IMR-90 (cell line): ENCODE measurements at regions not wholly inside any gene's neighbourhood (a gene's known extent, or its start where the extent isn't known, plus 50 kb on each side); places are given as distances from the start of the nearest gene placed in this dataset.

Experiments used
- ATAC-seq: fragments of 200-7000 bp; cut with Tn5 transposase; 2 replicates; pipeline ENCODE4 v1.9.1; 2020; ENCODE audit warnings: low read depth, mild to moderate bottlenecking, moderate library complexity
- BruUV-seq: library from RNA; stranded (reverse); fragments of 400-500 nt; replicated peaks from 2 replicates; lab custom pipeline; 2021; lab: Mats Ljungman, UMichigan
- CTCF ChIA-PET: fragments of 300-600 bp; formaldehyde crosslinking; extraction: SDS; loops from one replicate; lab custom pipeline; 2021; ENCODE audit warnings: antibody characterized with exemption; lab: Yijun Ruan, JAX
- POLR2A ChIA-PET: fragments of 300-600 bp; sonication (Branson Sonifier 250); formaldehyde crosslinking; loops from one replicate; lab custom pipeline; 2022; ENCODE audit warnings: antibody characterized with exemption; ENCODE audit not compliant: unreplicated experiment; lab: Charles Lee
- DNase-seq: peaks from one replicate; pipeline ENCODE4 v3.0.0; 2013
- H2AFZ ChIP-seq: replicated peaks from 2 replicates; pipeline ENCODE3; 2013; ENCODE audit warnings: low read length, mild to moderate bottlenecking; ENCODE audit not compliant: poor library complexity
- H2AK5ac ChIP-seq: 2 replicates; pipeline ENCODE4 v1.6.1; 2013; ENCODE audit warnings: low read depth, low read length, inconsistent platforms
- H2AK9ac ChIP-seq: replicated peaks from 2 replicates; pipeline ENCODE3; 2013; ENCODE audit warnings: mild to moderate bottlenecking, low read depth, low read length, moderate library complexity; ENCODE audit not compliant: poor library complexity
- H2BK120ac ChIP-seq: 2 replicates; pipeline ENCODE4 v1.6.1; 2013; ENCODE audit warnings: low read depth, low read length, inconsistent platforms
- H2BK15ac ChIP-seq: 3 replicates; pipeline ENCODE4 v1.6.1; 2013; ENCODE audit warnings: low read depth, low read length, inconsistent platforms
- H2BK20ac ChIP-seq: 2 replicates; pipeline ENCODE4 v1.6.1; 2013; ENCODE audit warnings: low read depth, mild to moderate bottlenecking, inconsistent platforms, low read length, moderate library complexity
- H2BK5ac ChIP-seq: 2 replicates; pipeline ENCODE4 v1.6.1; 2013; ENCODE audit warnings: mild to moderate bottlenecking, low read depth, low read length, inconsistent platforms; ENCODE audit not compliant: poor library complexity, severe bottlenecking
- H3K14ac ChIP-seq: replicated peaks from 2 replicates; pipeline ENCODE4 v1.6.1; 2013; ENCODE audit warnings: low read depth, low read length, inconsistent platforms
- H3K18ac ChIP-seq: 2 replicates; pipeline ENCODE4 v1.6.1; 2013; ENCODE audit warnings: low read depth, low read length, control low read depth
- H3K23ac ChIP-seq: 2 replicates; pipeline ENCODE4 v1.6.1; 2013; ENCODE audit warnings: low read depth, low read length, inconsistent platforms
- H3K27ac ChIP-seq: 2 replicates; pipeline ENCODE4 v1.5.1; 2013; ENCODE audit warnings: mild to moderate bottlenecking, control low read depth, low read length; ENCODE audit not compliant: insufficient read depth
- H3K27me3 ChIP-seq: 2 replicates; pipeline ENCODE4 v1.6.1; 2013; ENCODE audit warnings: low read length; ENCODE audit not compliant: control insufficient read depth, insufficient read depth
- H3K36me3 ChIP-seq: 2 replicates; pipeline ENCODE4 v1.6.1; 2013; ENCODE audit warnings: low read length, mixed read lengths; ENCODE audit not compliant: control insufficient read depth, insufficient read depth
- H3K4ac ChIP-seq: 2 replicates; pipeline ENCODE4 v1.6.1; 2013; ENCODE audit warnings: low read depth, low read length, inconsistent platforms
- H3K4me1 ChIP-seq: 2 replicates; pipeline ENCODE4 v1.6.1; 2013; ENCODE audit warnings: low read length, mixed read lengths; ENCODE audit not compliant: control insufficient read depth, insufficient read depth
- H3K4me2 ChIP-seq: 2 replicates; pipeline ENCODE4 v1.6.1; 2013; ENCODE audit warnings: low read depth, mild to moderate bottlenecking, control low read depth, low read length, moderate library complexity
- H3K4me3 ChIP-seq: 2 replicates; pipeline ENCODE4 v1.5.1; 2013; ENCODE audit warnings: low read depth, mild to moderate bottlenecking, control low read depth, low read length, moderate library complexity; ENCODE audit not compliant: insufficient read depth
- H3K56ac ChIP-seq: 2 replicates; pipeline ENCODE4 v1.6.1; 2013; ENCODE audit warnings: low read length, inconsistent platforms; ENCODE audit not compliant: insufficient read depth; ENCODE audit errors: extremely low read depth
- H3K79me1 ChIP-seq, 2 experiments: 2 replicates each; pipeline ENCODE4 v1.6.1; 2013; ENCODE audit warnings: low read length in 2 of 2, inconsistent platforms in 1 of 2, low read depth in 1 of 2
- H3K9ac ChIP-seq: 2 replicates; pipeline ENCODE4 v1.6.1; 2013; ENCODE audit warnings: low read depth, low read length, control low read depth
- H3K9me1 ChIP-seq: 2 replicates; pipeline ENCODE4 v1.6.1; 2013; ENCODE audit warnings: low read length, inconsistent platforms; ENCODE audit not compliant: insufficient read depth
- H3K9me3 ChIP-seq: 2 replicates; pipeline ENCODE4 v1.6.1; 2013; ENCODE audit warnings: low read length; ENCODE audit not compliant: control insufficient read depth, insufficient read depth
- H4K20me1 ChIP-seq: 2 replicates; pipeline ENCODE4 v1.6.1; 2013; ENCODE audit warnings: low read length, inconsistent platforms; ENCODE audit not compliant: insufficient read depth
- H4K5ac ChIP-seq: 2 replicates; pipeline ENCODE4 v1.6.1; 2013; ENCODE audit warnings: mild to moderate bottlenecking, low read depth, low read length, control low read depth
- H4K8ac ChIP-seq, 2 experiments: 2 replicates each; pipeline ENCODE4 v1.6.1; 2013; ENCODE audit warnings: low read depth in 2 of 2, low read length in 2 of 2, control low read depth in 1 of 2, inconsistent platforms in 1 of 2
- H4K91ac ChIP-seq: 2 replicates; pipeline ENCODE4 v1.6.1; 2013; ENCODE audit warnings: low read depth, low read length, inconsistent platforms; ENCODE audit not compliant: insufficient read depth
- CEBPB ChIP-seq: IDR thresholded peaks from 2 replicates; pipeline ENCODE4 v1.6.1; 2012; ENCODE audit warnings: low read depth, low read length, improper control_type of control experiment
- CHD1 ChIP-seq: IDR thresholded peaks from 2 replicates; pipeline ENCODE4 v1.6.1; 2012; ENCODE audit warnings: low read depth, low read length, improper control_type of control experiment
- CTCF ChIP-seq: conservative IDR thresholded peaks from 2 replicates; pipeline ENCODE4 v1.5.1; 2012; ENCODE audit warnings: mild to moderate bottlenecking, low read depth, low read length, improper control_type of control experiment
- FOS ChIP-seq: fragments of 150-350 bp; IDR thresholded peaks from 2 replicates; pipeline ENCODE4 v1.6.1; 2016; ENCODE audit warnings: low read depth, low read length
- MAFK ChIP-seq: IDR thresholded peaks from 2 replicates; pipeline ENCODE4 v1.6.1; 2012; ENCODE audit warnings: low read depth, low read length, improper control_type of control experiment
- MAZ ChIP-seq: IDR thresholded peaks from 2 replicates; pipeline ENCODE4 v1.6.1; 2012; ENCODE audit warnings: low read depth, mild to moderate bottlenecking, low read length, improper control_type of control experiment, moderate library complexity, borderline replicate concordance
- POLR2A ChIP-seq: IDR thresholded peaks from 2 replicates; pipeline ENCODE4 v1.6.1; 2012; ENCODE audit warnings: mild to moderate bottlenecking, low read depth, low read length
- RAD21 ChIP-seq: IDR thresholded peaks from 2 replicates; pipeline ENCODE4 v1.6.1; 2012; ENCODE audit warnings: low read length, improper control_type of control experiment
- RFX5 ChIP-seq: IDR thresholded peaks from 2 replicates; pipeline ENCODE4 v1.8.0; 2012; ENCODE audit warnings: low read depth, mild to moderate bottlenecking, low read length, moderate library complexity
- WGBS, 2 experiments: methylation state at CpG; one replicate each; pipeline versions ENCODE4 v1.1.5 to v1.1.7; 2013; ENCODE audit warnings: missing lambda C conversion rate in 2 of 2; ENCODE audit not compliant: insufficient read length in 1 of 2; ENCODE audit errors: extremely low coverage in 2 of 2; 5-methylcytosine and 5-hydroxymethylcytosine counted together
- dilution Hi-C: fragments of 300-500 bp; cut with HindIII; formaldehyde crosslinking; loops from one replicate; pipeline ENCODE4 v1.14.3; 2018; ENCODE audit warnings: low sequenced_read_pairs; ENCODE audit not compliant: unreplicated experiment
- in situ Hi-C: fragments of 300-500 bp; cut with MboI; formaldehyde crosslinking; loops from 3 replicates; pipeline ENCODE4 v1.14.3; 2019; ENCODE audit warnings: low sequenced_read_pairs, inconsistent platforms, mixed read lengths
- intact Hi-C: fragments of 100-400 bp; cut with micrococcal nuclease; formaldehyde crosslinking; loops from 2 replicates; pipeline ENCODE4 v1.10.0; 2022

GRCh38 chr2:48854681-48855080 lies 99.2 kb upstream of the LHCGR start:
- in situ Hi-C loops: loop anchor here (10.0 kb wide), 1 partner anchor 140 kb away; no protein-coding TSS in a partner anchor

More at GRCh38 chr2:48854681-48855080, 99.2 kb upstream of the LHCGR start:
- intact Hi-C loops (no loop called here), dilution Hi-C loops (no loop called here)
- H2AK5ac ChIP-seq: peak overlapping the region; percentile 92
- TF ChIP-seq RFX5 (no peak), CEBPB (no peak), CTCF (no peak), RAD21 (no peak), MAZ (no peak), CHD1 (no peak), POLR2A (no peak), MAFK (no peak), FOS (no peak)
- H3K27ac ChIP-seq: peak overlapping the region; percentile 95
- no peaks in the 10 kb centered on the region for H3K9me3 ChIP-seq
- H2AFZ ChIP-seq: peak overlapping the region; percentile 24
- peak overlapping the region; percentile 97 for H3K4ac ChIP-seq
- ChIA-PET POLR2A (no interaction called here), CTCF (interaction anchor here (1.4 kb wide), 1 partner anchor 10 kb away, joined by 3 read pairs; no protein-coding TSS in a partner anchor)
- peak overlapping the region; percentile 98 for H2BK20ac ChIP-seq
- peak overlapping the region; percentile 33 for H3K9ac ChIP-seq
- H2BK5ac ChIP-seq: peak overlapping the region; percentile 98
- H3K79me1 ChIP-seq: no peaks in the 10 kb centered on the region
- no peaks in the 10 kb centered on the region for H4K20me1 ChIP-seq
- no peak overlapping the region for H2AK9ac ChIP-seq
- DNase-seq: no peak
- no CpG with 5 or more reads among the region's 1 CpG for WGBS, 2 experiments
- H3K4me2 ChIP-seq: no peak overlapping the region
- H3K18ac ChIP-seq: peak overlapping the region; percentile 98
- no TSS peak for BruUV-seq
- H2BK15ac ChIP-seq: peak overlapping the region; percentile 93
- peak overlapping the region; percentile 76; the same call in 1 of the 2 replicates for H3K56ac ChIP-seq
- peak overlapping the region; percentile 97 for H2BK120ac ChIP-seq
- peaks cover 34% of the 10 kb centered on the region for H3K4me1 ChIP-seq
- peak overlapping the region; percentile 95 for H4K5ac ChIP-seq
- no peak for ATAC-seq
- H3K36me3 ChIP-seq: no peaks in the 10 kb centered on the region
- peak overlapping the region; percentile 74 to 91 for H4K8ac ChIP-seq
- H3K9me1 ChIP-seq: peaks cover 6% of the 10 kb centered on the region; the same call in 1 of the 2 replicates
- H3K14ac ChIP-seq: peak overlapping the region; percentile 94
- H3K27me3 ChIP-seq: no peaks in the 10 kb centered on the region
- peak overlapping the region; percentile 91 for H4K91ac ChIP-seq
- peak overlapping the region; percentile 71 for H3K23ac ChIP-seq
- H3K4me3 ChIP-seq: no peak overlapping the region
